ENCODE measurements at regions not wholly inside any gene's neighbourhood (a gene's known extent, or its start where the extent isn't known, plus 50 kb on each side); places are given as distances from the start of the nearest gene placed in this dataset.

GRCh38 chr9:1128046-1128445 is 77.9 kb downstream of the DMRT2 start:
- no peak for TF ChIP-seq POLR2AphosphoS5 (IDR thresholded peaks at IDR 0.05)
- TF ChIP-seq CTCF (IDR thresholded peaks at IDR 0.05): no peak
- no peak for TF ChIP-seq POLR2A (IDR thresholded peaks at IDR 0.05)
